ENCODE measurements at regions not wholly inside any gene's neighbourhood (a gene's known extent, or its start where the extent isn't known, plus 50 kb on each side); places are given as distances from the start of the nearest gene placed in this dataset.

GRCh38 chr4:81704461-81704860 lies 232.8 kb upstream of the RASGEF1B start:
- no peaks in the 10 kb centered on the region for H3K27me3 ChIP-seq (ENCODE audit: insufficient read depth, low read length)
- no peaks in the 10 kb centered on the region for H3K36me3 ChIP-seq (ENCODE audit: insufficient read depth, low read length)
- H3K9me3 ChIP-seq (ENCODE audit: insufficient read depth, low read depth, low read length) = no peaks in the 10 kb centered on the region
- H3K9ac ChIP-seq (ENCODE audit: low read depth, low read length) = no peak overlapping the region
- H3K4me1 ChIP-seq (ENCODE audit: insufficient read depth, low read length) = no peaks in the 10 kb centered on the region
- no peak overlapping the region for H3K4me3 ChIP-seq (ENCODE audit: low read length)
- H3K27ac ChIP-seq (ENCODE audit: low read depth, low read length) = no peak overlapping the region
- 100% methylated on average over 2 of the region's 2 CpGs for WGBS

GRCh38 chr4:81700189-81700588 lies 228.5 kb upstream of the RASGEF1B start:
- Histone ChIP-seq H3K36me3 (ENCODE audit: insufficient read depth, low read length) (no peaks in the 10 kb centered on the region), H3K27ac (ENCODE audit: low read depth, low read length) (no peak overlapping the region), H3K4me3 (ENCODE audit: low read length) (no peak overlapping the region), H3K27me3 (ENCODE audit: insufficient read depth, low read length) (no peaks in the 10 kb centered on the region), H3K4me1 (ENCODE audit: insufficient read depth, low read length) (no peaks in the 10 kb centered on the region), H3K9ac (ENCODE audit: low read depth, low read length) (no peak overlapping the region), H3K9me3 (ENCODE audit: insufficient read depth, low read depth, low read length) (no peaks in the 10 kb centered on the region)
- WGBS = 93% methylated on average over 4 of the region's 4 CpGs

- H3K4me1 ChIP-seq (ENCODE audit: insufficient read depth, low read length) = no peaks in the 10 kb centered on the region
- 87% methylated on average over 6 of the region's 6 CpGs for WGBS
- H3K27ac ChIP-seq (ENCODE audit: low read depth, low read length) = no peak overlapping the region
These were observed 227.0 kb upstream of the RASGEF1B start for GRCh38 chr4:81698538-81699296.

GRCh38 chr4:81694176-81694913 lies 222.6 kb upstream of the RASGEF1B start:
- Histone ChIP-seq H3K9me3 (ENCODE audit: insufficient read depth, low read depth, low read length) (no peaks in the 10 kb centered on the region), H3K27me3 (ENCODE audit: insufficient read depth, low read length) (no peaks in the 10 kb centered on the region), H3K36me3 (ENCODE audit: insufficient read depth, low read length) (no peaks in the 10 kb centered on the region), H3K4me1 (ENCODE audit: insufficient read depth, low read length) (no peaks in the 10 kb centered on the region), H3K4me3 (ENCODE audit: low read length) (no peak overlapping the region), H3K27ac (ENCODE audit: low read depth, low read length) (no peak overlapping the region), H3K9ac (ENCODE audit: low read depth, low read length) (no peak overlapping the region)
- 92% methylated on average over 4 of the region's 5 CpGs for WGBS

More at GRCh38 chr4:81698538-81699296, 227.0 kb upstream of the RASGEF1B start:
- no peaks in the 10 kb centered on the region for H3K36me3 ChIP-seq (ENCODE audit: insufficient read depth, low read length)
- no peaks in the 10 kb centered on the region for H3K9me3 ChIP-seq (ENCODE audit: insufficient read depth, low read depth, low read length)
- no peak overlapping the region for H3K9ac ChIP-seq (ENCODE audit: low read depth, low read length)
- H3K27me3 ChIP-seq (ENCODE audit: insufficient read depth, low read length) = no peaks in the 10 kb centered on the region
- no peak overlapping the region for H3K4me3 ChIP-seq (ENCODE audit: low read length)

GRCh38 chr4:81690871-81691270 lies 219.2 kb upstream of the RASGEF1B start:
- Histone ChIP-seq H3K4me1 (ENCODE audit: insufficient read depth, low read length) (no peaks in the 10 kb centered on the region), H3K27ac (ENCODE audit: low read depth, low read length) (no peak overlapping the region), H3K9me3 (ENCODE audit: insufficient read depth, low read depth, low read length) (no peaks in the 10 kb centered on the region), H3K9ac (ENCODE audit: low read depth, low read length) (no peak overlapping the region), H3K4me3 (ENCODE audit: low read length) (no peak overlapping the region), H3K36me3 (ENCODE audit: insufficient read depth, low read length) (no peaks in the 10 kb centered on the region), H3K27me3 (ENCODE audit: insufficient read depth, low read length) (no peaks in the 10 kb centered on the region)
- 89% methylated on average over 2 of the region's 2 CpGs for WGBS

- WGBS = 82% methylated on average over 2 of the region's 4 CpGs
- H3K27me3 ChIP-seq (ENCODE audit: insufficient read depth, low read length) = no peaks in the 10 kb centered on the region
- no peaks in the 10 kb centered on the region for H3K4me1 ChIP-seq (ENCODE audit: insufficient read depth, low read length)
- H3K36me3 ChIP-seq (ENCODE audit: insufficient read depth, low read length) = no peaks in the 10 kb centered on the region
- H3K9ac ChIP-seq (ENCODE audit: low read depth, low read length) = no peak overlapping the region
- H3K9me3 ChIP-seq (ENCODE audit: insufficient read depth, low read depth, low read length) = no peaks in the 10 kb centered on the region
- no peak overlapping the region for H3K27ac ChIP-seq (ENCODE audit: low read depth, low read length)
- H3K4me3 ChIP-seq (ENCODE audit: low read length) = no peak overlapping the region
These were observed 216.4 kb upstream of the RASGEF1B start for GRCh38 chr4:81688085-81688484.

- Histone ChIP-seq H3K36me3 (ENCODE audit: insufficient read depth, low read length) (no peaks in the 10 kb centered on the region), H3K27ac (ENCODE audit: low read depth, low read length) (no peak overlapping the region), H3K9ac (ENCODE audit: low read depth, low read length) (no peak overlapping the region), H3K4me3 (ENCODE audit: low read length) (no peak overlapping the region), H3K4me1 (ENCODE audit: insufficient read depth, low read length) (peaks cover 6% of the 10 kb centered on the region; the same call in 1 of the 2 replicates), H3K27me3 (ENCODE audit: insufficient read depth, low read length) (no peaks in the 10 kb centered on the region), H3K9me3 (ENCODE audit: insufficient read depth, low read depth, low read length) (no peaks in the 10 kb centered on the region)
- 86% methylated on average over 1 of the region's 1 CpG for WGBS
These were observed 215.8 kb upstream of the RASGEF1B start for GRCh38 chr4:81687471-81687870.

GRCh38 chr4:81685104-81685503 lies 213.4 kb upstream of the RASGEF1B start:
- no peak overlapping the region for H3K27ac ChIP-seq (ENCODE audit: low read depth, low read length)
- no peaks in the 10 kb centered on the region for H3K27me3 ChIP-seq (ENCODE audit: insufficient read depth, low read length)
- H3K4me3 ChIP-seq (ENCODE audit: low read length) = no peak overlapping the region
- H3K4me1 ChIP-seq (ENCODE audit: insufficient read depth, low read length) = peaks cover 9% of the 10 kb centered on the region; the same call in 1 of the 2 replicates
- 92% methylated on average over 2 of the region's 2 CpGs for WGBS
- no peak overlapping the region for H3K9ac ChIP-seq (ENCODE audit: low read depth, low read length)
- no peaks in the 10 kb centered on the region for H3K9me3 ChIP-seq (ENCODE audit: insufficient read depth, low read depth, low read length)
- H3K36me3 ChIP-seq (ENCODE audit: insufficient read depth, low read length) = no peaks in the 10 kb centered on the region

GRCh38 chr4:81684352-81684751 lies 212.6 kb upstream of the RASGEF1B start:
- no peaks in the 10 kb centered on the region for H3K9me3 ChIP-seq (ENCODE audit: insufficient read depth, low read depth, low read length)
- no peak overlapping the region for H3K9ac ChIP-seq (ENCODE audit: low read depth, low read length)
- H3K4me1 ChIP-seq (ENCODE audit: insufficient read depth, low read length) = peaks cover 9% of the 10 kb centered on the region; the same call in 1 of the 2 replicates
- no peaks in the 10 kb centered on the region for H3K27me3 ChIP-seq (ENCODE audit: insufficient read depth, low read length)
- 92% methylated on average over 4 of the region's 4 CpGs for WGBS
- no peak overlapping the region for H3K27ac ChIP-seq (ENCODE audit: low read depth, low read length)
- H3K4me3 ChIP-seq (ENCODE audit: low read length) = no peak overlapping the region
- H3K36me3 ChIP-seq (ENCODE audit: insufficient read depth, low read length) = no peaks in the 10 kb centered on the region

- Histone ChIP-seq H3K9me3 (ENCODE audit: insufficient read depth, low read depth, low read length) (no peaks in the 10 kb centered on the region), H3K4me1 (ENCODE audit: insufficient read depth, low read length) (peaks cover 9% of the 10 kb centered on the region; the same call in 1 of the 2 replicates), H3K27me3 (ENCODE audit: insufficient read depth, low read length) (no peaks in the 10 kb centered on the region), H3K4me3 (ENCODE audit: low read length) (no peak overlapping the region), H3K27ac (ENCODE audit: low read depth, low read length) (no peak overlapping the region), H3K9ac (ENCODE audit: low read depth, low read length) (no peak overlapping the region), H3K36me3 (ENCODE audit: insufficient read depth, low read length) (no peaks in the 10 kb centered on the region)
- 45% methylated on average over 6 of the region's 6 CpGs for WGBS
These were observed 210.8 kb upstream of the RASGEF1B start for GRCh38 chr4:81682492-81682891.

- Histone ChIP-seq H3K9ac (ENCODE audit: low read depth, low read length) (no peak overlapping the region), H3K9me3 (ENCODE audit: insufficient read depth, low read depth, low read length) (no peaks in the 10 kb centered on the region), H3K27me3 (ENCODE audit: insufficient read depth, low read length) (no peaks in the 10 kb centered on the region), H3K4me3 (ENCODE audit: low read length) (no peak overlapping the region), H3K36me3 (ENCODE audit: insufficient read depth, low read length) (no peaks in the 10 kb centered on the region), H3K27ac (ENCODE audit: low read depth, low read length) (no peak overlapping the region), H3K4me1 (ENCODE audit: insufficient read depth, low read length) (peaks cover 9% of the 10 kb centered on the region; the same call in 1 of the 2 replicates)
- WGBS = 90% methylated on average over 2 of the region's 3 CpGs
These were observed 207.6 kb upstream of the RASGEF1B start for GRCh38 chr4:81679315-81679714.

All from HUES64 (cell line).